Keratinocyte (primary cell): ENCODE measurements at regions not wholly inside any gene's neighbourhood (a gene's known extent, or its start where the extent isn't known, plus 50 kb on each side); places are given as distances from the start of the nearest gene placed in this dataset.

Source experiments
- DNase-seq: peaks from one replicate; pipeline ENCODE4 v3.0.0-alpha.2; 2011; ENCODE audit warnings: low read depth, missing footprints, low spot score
- FAIRE-seq: peaks from 2 replicates; lab custom pipeline; 2011; peaks lifted over from hg19 to GRCh38; lab: Jason Lieb, UNC
- H2AFZ ChIP-seq: 2 replicates; pipeline ENCODE4 v1.6.0; 2012; ENCODE audit warnings: low read length, control low read depth, inconsistent platforms; ENCODE audit not compliant: control insufficient read depth
- H3K27ac ChIP-seq: 2 replicates; pipeline ENCODE4 v1.5.1; 2011; ENCODE audit warnings: low read length; ENCODE audit not compliant: control insufficient read depth, insufficient read depth
- H3K27me3 ChIP-seq: 3 replicates; pipeline ENCODE4 v1.6.0; 2011; ENCODE audit warnings: low read length; ENCODE audit not compliant: control insufficient read depth, insufficient read depth; ENCODE audit errors: extremely low read depth
- H3K36me3 ChIP-seq, 2 experiments: 2 replicates in 1 of 2; 3 replicates in 1 of 2; pipeline ENCODE4 v1.5.1; 2011; ENCODE audit warnings: low read length in 2 of 2, mild to moderate bottlenecking in 1 of 2; ENCODE audit not compliant: control insufficient read depth in 2 of 2, insufficient read depth in 2 of 2; ENCODE audit errors: extremely low read depth in 1 of 2
- H3K4me1 ChIP-seq: 3 replicates; pipeline ENCODE4 v1.5.1; 2011; ENCODE audit warnings: low read length; ENCODE audit not compliant: control insufficient read depth, insufficient read depth; ENCODE audit errors: extremely low read depth
- H3K4me2 ChIP-seq: 3 replicates; pipeline ENCODE4 v1.6.0; 2011; ENCODE audit warnings: low read depth, low read length; ENCODE audit not compliant: control insufficient read depth, insufficient read depth; ENCODE audit errors: extremely low read depth
- H3K4me3 ChIP-seq, 3 experiments: fragments of 200-600 bp in 1 of 3; sonication (generic) in 1 of 3; 2 replicates in 2 of 3; 3 replicates in 1 of 3; pipeline ENCODE4 v1.5.1; 2011 to 2016; ENCODE audit warnings: low read length in 3 of 3, mild to moderate bottlenecking in 3 of 3, control low read depth in 2 of 3, inconsistent platforms in 1 of 3, low read depth in 1 of 3, mixed read lengths in 1 of 3, mixed run types in 1 of 3, moderate library complexity in 1 of 3; ENCODE audit not compliant: control insufficient read depth in 2 of 3, insufficient read depth in 2 of 3; ENCODE audit errors: extremely low read depth in 1 of 3
- H3K79me2 ChIP-seq: 2 replicates; pipeline ENCODE4 v1.6.0; 2012; ENCODE audit warnings: low read length; ENCODE audit not compliant: control insufficient read depth, insufficient read depth
- H3K9ac ChIP-seq: 3 replicates; pipeline ENCODE4 v1.6.0; 2011; ENCODE audit warnings: low read length; ENCODE audit not compliant: control insufficient read depth, insufficient read depth; ENCODE audit errors: extremely low read depth
- H3K9me1 ChIP-seq: 3 replicates; pipeline ENCODE4 v1.6.0; 2011; ENCODE audit warnings: low read length; ENCODE audit not compliant: control insufficient read depth, insufficient read depth; ENCODE audit errors: extremely low read depth
- H3K9me3 ChIP-seq: 2 replicates; pipeline ENCODE4 v1.5.1; 2012; ENCODE audit warnings: low read depth, low read length; ENCODE audit not compliant: control insufficient read depth
- H4K20me1 ChIP-seq: 3 replicates; pipeline ENCODE4 v1.6.0; 2011; ENCODE audit warnings: low read length; ENCODE audit not compliant: control insufficient read depth, insufficient read depth; ENCODE audit errors: extremely low read depth
- CTCF ChIP-seq, 3 experiments: IDR thresholded peaks in 1 of 3; conservative IDR thresholded peaks in 1 of 3; optimal IDR thresholded peaks in 1 of 3; 2 replicates in 2 of 3; 3 replicates in 1 of 3; pipeline versions ENCODE3 to v1.5.1; 2011; ENCODE audit warnings: low read length in 3 of 3, mild to moderate bottlenecking in 3 of 3, moderate library complexity in 2 of 3, control low read depth in 1 of 3, inconsistent platforms in 1 of 3; ENCODE audit not compliant: insufficient read depth in 2 of 3; ENCODE audit errors: extremely low read depth in 1 of 3
- EZH2 ChIP-seq: IDR thresholded peaks from one replicate; pipeline ENCODE4 v1.6.1; 2012; ENCODE audit warnings: inconsistent platforms, mild to moderate bottlenecking, low read length, moderate library complexity
- dilution Hi-C: fragments of 300-500 bp; cut with MboI; formaldehyde crosslinking; loops from one replicate; pipeline ENCODE4 v1.7.0; 2020; ENCODE audit warnings: low sequenced_read_pairs; ENCODE audit not compliant: extremely low pct_ligation_motif_present

GRCh38 chr1:98021126-98021525 lies 100.3 kb upstream of the DPYD start:
- no peaks in the 10 kb centered on the region for H3K9me3 ChIP-seq
- no peaks in the 10 kb centered on the region for H3K79me2 ChIP-seq
- dilution Hi-C loops, result no loop called here
- no peak for FAIRE-seq
- TF ChIP-seq EZH2, result no peak
- TF ChIP-seq CTCF (optimal IDR thresholded peaks at IDR 0.05 in 1 of 3, IDR thresholded peaks at IDR 0.05 in 1 of 3, conservative IDR thresholded peaks at IDR 0.05 in 1 of 3; ENCODE audit: extremely low read depth in 1 of 3, insufficient read depth in 2 of 3, low read length in 3 of 3), result no peak
- H3K36me3 ChIP-seq, result no peaks in the 10 kb centered on the region
- no peaks in the 10 kb centered on the region for H3K9me1 ChIP-seq
- no peak overlapping the region for H3K9ac ChIP-seq
- no peaks in the 10 kb centered on the region for H3K4me1 ChIP-seq
- no peaks in the 10 kb centered on the region for H4K20me1 ChIP-seq
- H3K27me3 ChIP-seq, result no peaks in the 10 kb centered on the region
- H3K4me3 ChIP-seq, result no peak overlapping the region
- no peak overlapping the region for H2AFZ ChIP-seq
- no peak for DNase-seq
- no peak overlapping the region for H3K4me2 ChIP-seq
- H3K27ac ChIP-seq, result no peak overlapping the region

DNA sequence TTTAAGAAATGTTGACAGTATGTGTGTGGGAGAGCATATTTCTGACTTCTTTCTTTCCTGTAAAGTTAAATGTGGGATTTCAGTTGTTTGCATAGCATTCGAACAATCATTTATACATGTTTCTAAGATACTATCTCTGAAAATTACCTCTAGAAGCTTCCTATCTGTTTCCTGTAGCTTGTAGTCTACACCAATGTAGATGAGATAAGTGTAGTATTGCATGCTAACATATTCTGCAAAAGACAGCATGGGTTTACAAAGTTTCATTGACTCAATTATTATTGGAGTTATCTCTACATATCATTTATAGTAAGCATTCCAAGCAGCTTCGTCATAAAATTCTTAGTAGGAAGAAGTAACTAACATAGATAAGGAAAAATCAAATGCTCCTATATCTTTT lies 98.9 kb upstream of the DPYD start:
- no peaks in the 10 kb centered on the region for H3K9me3 ChIP-seq
- H3K79me2 ChIP-seq, result no peaks in the 10 kb centered on the region
- no peak overlapping the region for H3K4me3 ChIP-seq
- DNase-seq, result no peak
- no peak overlapping the region for H3K27ac ChIP-seq
- H3K27me3 ChIP-seq, result no peaks in the 10 kb centered on the region
- no peak overlapping the region for H2AFZ ChIP-seq
- no peak overlapping the region for H3K9ac ChIP-seq
- H3K4me2 ChIP-seq, result no peak overlapping the region
- H3K9me1 ChIP-seq, result no peaks in the 10 kb centered on the region
- H3K36me3 ChIP-seq, result no peaks in the 10 kb centered on the region
- dilution Hi-C loops, result no loop called here
- H4K20me1 ChIP-seq, result no peaks in the 10 kb centered on the region
- TF ChIP-seq EZH2 (no peak), CTCF (optimal IDR thresholded peaks at IDR 0.05 in 1 of 3, IDR thresholded peaks at IDR 0.05 in 1 of 3, conservative IDR thresholded peaks at IDR 0.05 in 1 of 3; ENCODE audit: extremely low read depth in 1 of 3, insufficient read depth in 2 of 3, low read length in 3 of 3) (no peak)
- no peak for FAIRE-seq
- H3K4me1 ChIP-seq, result no peaks in the 10 kb centered on the region
